CD14-positive monocyte (primary cell): ENCODE measurements at regions not wholly inside any gene's neighbourhood (a gene's known extent, or its start where the extent isn't known, plus 50 kb on each side); places are given as distances from the start of the nearest gene placed in this dataset.

Experiments used
- DNase-seq, 3 donors: peaks; one replicate each; pipeline ENCODE4 v3.0.0-alpha.2; 2011 to 2022
- H2AFZ ChIP-seq: 2 replicates; pipeline ENCODE4 v1.6.0; 2012; ENCODE audit warnings: mild to moderate bottlenecking, low read depth, low read length, inconsistent platforms; ENCODE audit not compliant: insufficient read depth, poor library complexity, severe bottlenecking
- H3K27ac ChIP-seq, 2 donors: 1 replicate in 1 of 2; 2 replicates in 1 of 2; pipeline ENCODE4 v1.5.1; 2012 to 2013; ENCODE audit warnings: low read length in 2 of 2, control low read depth in 1 of 2, inconsistent platforms in 1 of 2, low read depth in 1 of 2, mild to moderate bottlenecking in 1 of 2
- H3K27me3 ChIP-seq, 2 donors: one replicate each; pipeline versions ENCODE4 v1.6.0 to v1.6.1; 2011 to 2013; ENCODE audit warnings: low read length in 2 of 2; ENCODE audit not compliant: control insufficient read depth in 2 of 2, insufficient read depth in 2 of 2
- H3K36me3 ChIP-seq, 2 donors: replicated peaks in 1 of 2; 1 replicate in 1 of 2; 2 replicates in 1 of 2; pipeline versions ENCODE4 v1.5.1 to v1.6.1; 2012 to 2013; ENCODE audit warnings: low read length in 2 of 2, control low read depth in 1 of 2, inconsistent platforms in 1 of 2, mild to moderate bottlenecking in 1 of 2; ENCODE audit not compliant: insufficient read depth in 2 of 2, control insufficient read depth in 1 of 2
- H3K4me1 ChIP-seq, 2 donors: 1 replicate in 1 of 2; 2 replicates in 1 of 2; pipeline versions ENCODE4 v1.5.1 to v1.6.1; 2012 to 2013; ENCODE audit warnings: low read length in 2 of 2, control low read depth in 1 of 2, inconsistent platforms in 1 of 2, mild to moderate bottlenecking in 1 of 2, moderate library complexity in 1 of 2; ENCODE audit not compliant: insufficient read depth in 2 of 2, control insufficient read depth in 1 of 2
- H3K4me2 ChIP-seq: replicated peaks from 2 replicates; pipeline ENCODE3; 2012; ENCODE audit warnings: low read length, moderate library complexity, mild to moderate bottlenecking; ENCODE audit not compliant: poor library complexity, severe bottlenecking; ENCODE audit errors: extremely low read depth
- H3K4me3 ChIP-seq, 3 experiments: fragments of 200-600 bp in 1 of 3; sonication (generic) in 1 of 3; replicated peaks in 1 of 3; 1 replicate in 2 of 3; 2 replicates in 1 of 3; pipeline ENCODE4 v1.5.1; 2011 to 2013; ENCODE audit warnings: low read length in 3 of 3, mild to moderate bottlenecking in 3 of 3, control low read depth in 2 of 3, low read depth in 2 of 3, inconsistent platforms in 1 of 3, moderate library complexity in 1 of 3
- H3K79me2 ChIP-seq: 2 replicates; pipeline ENCODE4 v1.6.0; 2012; ENCODE audit warnings: mild to moderate bottlenecking, control low read depth, inconsistent platforms, low read length, moderate library complexity; ENCODE audit not compliant: insufficient read depth
- H3K9ac ChIP-seq: 2 replicates; pipeline ENCODE4 v1.6.0; 2017; ENCODE audit warnings: low read length, mild to moderate bottlenecking; ENCODE audit not compliant: insufficient read depth, poor library complexity, severe bottlenecking
- H3K9me3 ChIP-seq, 2 donors: replicated peaks in 1 of 2; 1 replicate in 1 of 2; 2 replicates in 1 of 2; pipeline versions ENCODE4 v1.5.1 to v1.6.1; 2012 to 2013; ENCODE audit warnings: low read length in 2 of 2, control low read depth in 1 of 2; ENCODE audit not compliant: control insufficient read depth in 1 of 2, insufficient read depth in 1 of 2
- H4K20me1 ChIP-seq: 2 replicates; pipeline ENCODE4 v1.6.0; 2012; ENCODE audit warnings: mild to moderate bottlenecking, low read length, control low read depth, moderate library complexity; ENCODE audit not compliant: insufficient read depth
- H3K27ac Mint-ChIP-seq, 7 donors: one replicate each; pipeline ENCODE4 v1.8.0; 2020; ENCODE audit warnings: mild to moderate bottlenecking in 7 of 7, mixed read lengths in 7 of 7, moderate library complexity in 6 of 7, inconsistent platforms in 2 of 7
- H3K27me3 Mint-ChIP-seq, 3 donors: one replicate each; pipeline ENCODE4 v1.8.0; 2021 to 2022; ENCODE audit warnings: low read depth in 3 of 3, mild to moderate bottlenecking in 3 of 3, mixed read lengths in 3 of 3, moderate library complexity in 3 of 3, inconsistent platforms in 1 of 3
- H3K36me3 Mint-ChIP-seq, 2 donors: one replicate each; pipeline ENCODE4 v1.8.0; 2020; ENCODE audit warnings: mixed read lengths in 2 of 2, inconsistent platforms in 1 of 2, mild to moderate bottlenecking in 1 of 2
- H3K4me1 Mint-ChIP-seq: one replicate; pipeline ENCODE4 v1.8.0; 2020; ENCODE audit warnings: mild to moderate bottlenecking, mixed read lengths
- H3K4me3 Mint-ChIP-seq, 2 donors: one replicate each; pipeline ENCODE4 v1.8.0; 2020; ENCODE audit warnings: mild to moderate bottlenecking in 2 of 2, mixed read lengths in 2 of 2, moderate library complexity in 1 of 2
- H3K9me3 Mint-ChIP-seq, 7 donors: one replicate each; pipeline ENCODE4 v1.8.0; 2020 to 2022; ENCODE audit warnings: mixed read lengths in 7 of 7, mild to moderate bottlenecking in 6 of 7, moderate library complexity in 6 of 7, inconsistent platforms in 2 of 7
- WGBS: methylation state at CpG from one replicate; pipeline ENCODE4 v1.1.5; 2013; ENCODE audit warnings: missing lambda C conversion rate; ENCODE audit not compliant: insufficient coverage; 5-methylcytosine and 5-hydroxymethylcytosine counted together
- intact Hi-C, 2 donors: fragments of 100-400 bp; cut with micrococcal nuclease; formaldehyde crosslinking; loops; one replicate each; pipeline versions ENCODE4 v1.15.0 to v1.15.1; 2023
- TF ChIP-seq, protein P1 (sequence below): fragments of 200-600 bp; IDR thresholded peaks from one replicate; pipeline ENCODE4 v1.8.0; 2022; ENCODE audit warnings: antibody characterized with exemption, mild to moderate bottlenecking

DNA sequence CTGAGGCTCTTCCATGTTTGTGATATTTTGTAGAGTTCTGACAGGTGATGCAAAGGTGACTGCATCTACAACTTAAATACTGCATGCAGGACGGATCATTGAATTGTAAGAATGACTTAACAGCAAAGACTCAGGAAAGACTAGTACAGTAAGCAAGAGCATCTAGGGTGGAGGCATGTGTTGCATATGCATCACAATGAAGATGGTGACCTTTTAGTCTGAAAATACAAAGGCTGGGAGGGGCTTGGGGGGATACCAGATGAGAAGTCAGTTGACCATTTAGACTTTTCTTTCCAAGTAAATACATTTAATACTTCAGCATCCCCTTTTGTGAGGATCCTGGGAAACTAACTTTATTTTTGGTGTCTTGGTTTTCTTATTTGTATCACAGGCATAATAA is 145.5 kb downstream of the NUF2 start:
- Histone ChIP-seq H3K9ac (no peak overlapping the region), H3K27me3 (no peaks in the 10 kb centered on the region), H3K36me3 (no peaks in the 10 kb centered on the region), H3K4me2 (no peak overlapping the region), H3K9me3 (no peaks in the 10 kb centered on the region), H3K79me2 (no peaks in the 10 kb centered on the region), H3K4me3 (no peak overlapping the region), H3K27ac (no peak overlapping the region), H2AFZ (no peak overlapping the region), H4K20me1 (no peaks in the 10 kb centered on the region), H3K4me1 (no peaks in the 10 kb centered on the region)
- H3K4me1 Mint-ChIP-seq = no peaks in the 10 kb centered on the region
- no peak for DNase-seq
- TF ChIP-seq, protein P1, sequence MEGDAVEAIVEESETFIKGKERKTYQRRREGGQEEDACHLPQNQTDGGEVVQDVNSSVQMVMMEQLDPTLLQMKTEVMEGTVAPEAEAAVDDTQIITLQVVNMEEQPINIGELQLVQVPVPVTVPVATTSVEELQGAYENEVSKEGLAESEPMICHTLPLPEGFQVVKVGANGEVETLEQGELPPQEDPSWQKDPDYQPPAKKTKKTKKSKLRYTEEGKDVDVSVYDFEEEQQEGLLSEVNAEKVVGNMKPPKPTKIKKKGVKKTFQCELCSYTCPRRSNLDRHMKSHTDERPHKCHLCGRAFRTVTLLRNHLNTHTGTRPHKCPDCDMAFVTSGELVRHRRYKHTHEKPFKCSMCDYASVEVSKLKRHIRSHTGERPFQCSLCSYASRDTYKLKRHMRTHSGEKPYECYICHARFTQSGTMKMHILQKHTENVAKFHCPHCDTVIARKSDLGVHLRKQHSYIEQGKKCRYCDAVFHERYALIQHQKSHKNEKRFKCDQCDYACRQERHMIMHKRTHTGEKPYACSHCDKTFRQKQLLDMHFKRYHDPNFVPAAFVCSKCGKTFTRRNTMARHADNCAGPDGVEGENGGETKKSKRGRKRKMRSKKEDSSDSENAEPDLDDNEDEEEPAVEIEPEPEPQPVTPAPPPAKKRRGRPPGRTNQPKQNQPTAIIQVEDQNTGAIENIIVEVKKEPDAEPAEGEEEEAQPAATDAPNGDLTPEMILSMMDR = no peak
- H3K27ac Mint-ChIP-seq = no peak overlapping the region
- H3K9me3 Mint-ChIP-seq = peaks cover 0 to 2% (median 1%) of the 10 kb centered on the region in 7 donors
- intact Hi-C loops = no loop called here
- H3K4me3 Mint-ChIP-seq = no peak overlapping the region
- no peaks in the 10 kb centered on the region for H3K36me3 Mint-ChIP-seq
- no peaks in the 10 kb centered on the region for H3K27me3 Mint-ChIP-seq
- WGBS = 100% methylated on average over 1 of the region's 1 CpG

DNA sequence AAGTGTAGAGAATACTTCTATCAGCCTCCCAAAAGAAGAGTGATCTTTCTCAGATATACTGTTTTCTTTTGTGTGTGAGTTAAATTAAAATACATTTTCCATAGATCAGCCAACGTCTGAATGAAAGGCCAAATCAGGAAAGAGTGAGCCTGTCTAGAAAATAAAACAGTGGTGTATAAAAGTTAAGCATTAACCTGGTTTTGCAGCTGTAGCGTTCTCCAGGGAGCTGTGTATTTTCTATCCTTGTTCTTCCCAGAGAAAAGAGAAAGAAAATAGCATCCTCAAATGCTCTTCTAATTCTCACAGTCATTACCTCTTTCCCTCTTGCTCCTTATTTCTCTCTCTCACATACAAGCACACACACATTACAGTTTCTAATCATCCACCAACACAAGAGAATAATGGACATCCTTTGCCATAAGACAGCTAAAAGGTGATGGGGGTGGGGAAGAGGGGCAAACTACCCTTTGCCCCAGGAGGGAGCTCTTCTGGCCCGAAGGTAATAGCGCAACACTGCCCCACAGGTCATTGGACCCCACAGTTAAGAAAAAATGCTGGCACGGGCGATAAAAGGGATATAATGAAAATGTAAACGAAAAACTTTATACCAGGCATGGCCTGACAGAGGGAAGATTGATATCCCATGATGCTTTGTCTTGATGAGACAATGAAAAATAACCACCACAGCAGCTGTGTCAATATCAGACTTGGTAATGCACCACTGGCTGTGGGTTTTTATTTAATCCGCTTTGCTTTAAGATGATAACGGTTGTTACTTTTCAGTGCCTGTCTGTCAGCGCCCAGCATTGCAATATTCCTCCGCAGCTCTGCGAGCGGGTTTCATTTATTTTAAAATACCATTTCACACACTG is 150.3 kb downstream of the NUF2 start:
- Histone ChIP-seq H3K36me3 (no peaks in the 10 kb centered on the region), H3K27me3 (no peaks in the 10 kb centered on the region), H2AFZ (no peak overlapping the region), H3K4me3 (no peak overlapping the region), H3K4me2 (no peak overlapping the region), H3K9me3 (peaks cover 2 to 4% of the 10 kb centered on the region in 2 donors), H3K4me1 (no peaks in the 10 kb centered on the region), H3K9ac (no peak overlapping the region), H4K20me1 (no peaks in the 10 kb centered on the region), H3K79me2 (no peaks in the 10 kb centered on the region), H3K27ac (no peak overlapping the region)
- WGBS = 93% methylated on average over 3 of the region's 13 CpGs
- Mint-ChIP-seq H3K27ac (no peak overlapping the region), H3K27me3 (no peaks in the 10 kb centered on the region), H3K36me3 (no peaks in the 10 kb centered on the region), H3K4me1 (no peaks in the 10 kb centered on the region), H3K4me3 (no peak overlapping the region), H3K9me3 (peaks cover under 1 to 10% (median 3%) of the 10 kb centered on the region in 7 donors)
- intact Hi-C loops = no loop called here
- TF ChIP-seq, protein P1 = no peak
- no peak for DNase-seq
